ENCODE measurements at regions not wholly inside any gene's neighbourhood (a gene's known extent, or its start where the extent isn't known, plus 50 kb on each side); places are given as distances from the start of the nearest gene placed in this dataset.
A peak's percentile ranks its signal among the peaks of the same experiment; 100 is the strongest.

DNA sequence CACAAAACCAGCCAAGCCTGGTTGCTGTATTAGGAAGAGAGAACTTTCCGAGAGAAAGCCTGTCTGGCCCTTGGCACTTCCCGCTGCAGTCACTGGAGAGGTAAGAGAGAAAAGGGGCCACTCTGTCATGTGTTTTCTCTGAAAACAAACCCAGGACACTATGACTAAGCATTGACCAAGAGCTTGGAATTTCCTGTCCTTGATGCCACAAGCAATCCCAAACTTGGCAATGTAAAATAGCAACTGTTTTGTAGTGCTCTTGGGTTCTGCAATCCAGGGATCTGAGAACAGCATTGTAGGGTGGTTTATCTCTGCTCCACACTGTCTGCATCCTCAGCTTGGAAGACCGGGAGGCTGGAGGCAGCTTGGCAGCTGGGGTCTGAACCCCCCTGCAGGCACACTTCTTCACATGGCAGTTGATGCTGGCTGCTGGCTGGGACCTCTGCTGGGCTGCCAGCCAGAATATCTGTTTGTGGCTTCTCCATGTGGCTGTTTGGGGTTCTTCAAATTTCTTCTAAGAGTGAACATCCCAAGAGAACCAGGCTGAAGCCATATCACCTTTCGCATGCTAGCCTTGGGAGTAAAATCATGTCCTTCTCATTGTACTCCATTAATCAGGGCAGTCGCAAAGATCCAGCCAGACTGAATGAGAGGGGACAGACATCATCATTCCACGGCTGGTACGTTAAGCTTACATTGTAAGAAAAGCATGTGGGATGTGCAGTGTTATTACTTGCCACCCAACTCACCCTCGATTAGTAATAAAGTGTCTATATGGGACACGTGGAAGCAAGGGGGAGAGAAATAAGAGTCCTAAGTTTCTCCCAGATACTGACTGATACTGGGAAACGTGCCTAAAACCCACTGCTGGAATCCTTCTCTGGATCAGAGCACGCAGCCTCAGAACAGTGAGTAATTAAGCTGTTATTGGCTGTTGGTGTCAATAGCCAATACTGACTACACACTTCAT lies 537.4 kb upstream of the B3GAT1 start:
- H2BK15ac ChIP-seq (ENCODE audit: low read depth, low read length): no peak overlapping the region
- H3K27ac ChIP-seq (ENCODE audit: insufficient read length, low read depth, low read length): no peak overlapping the region
- no peak overlapping the region for H3T11ph ChIP-seq (ENCODE audit: low read length)
- H4K8ac ChIP-seq (replicated peaks; ENCODE audit: insufficient read length, low read depth, low read length): no peak overlapping the region
- H3K4me1 Mint-ChIP-seq: peaks cover 27 to 44% of the 10 kb centered on the region in 2 experiments
- no CpG with 5 or more reads among the region's 11 CpGs for WGBS (ENCODE audit: extremely low coverage, insufficient read length, low lambda C conversion rate)
- H3K79me2 ChIP-seq (ENCODE audit: insufficient read depth, low read length): no peaks in the 10 kb centered on the region
- no peaks in the 10 kb centered on the region for H3K9me3 Mint-ChIP-seq
- no peaks in the 10 kb centered on the region for H3K36me3 Mint-ChIP-seq (ENCODE audit: insufficient read depth in 1 of 3, low read depth in 3 of 3)
- H3K9me3 ChIP-seq (ENCODE audit: control insufficient read depth, low read depth, low read length): no peaks in the 10 kb centered on the region
- H3K14ac ChIP-seq (ENCODE audit: insufficient read depth, low read length): no peak overlapping the region
- TF ChIP-seq, protein P1, sequence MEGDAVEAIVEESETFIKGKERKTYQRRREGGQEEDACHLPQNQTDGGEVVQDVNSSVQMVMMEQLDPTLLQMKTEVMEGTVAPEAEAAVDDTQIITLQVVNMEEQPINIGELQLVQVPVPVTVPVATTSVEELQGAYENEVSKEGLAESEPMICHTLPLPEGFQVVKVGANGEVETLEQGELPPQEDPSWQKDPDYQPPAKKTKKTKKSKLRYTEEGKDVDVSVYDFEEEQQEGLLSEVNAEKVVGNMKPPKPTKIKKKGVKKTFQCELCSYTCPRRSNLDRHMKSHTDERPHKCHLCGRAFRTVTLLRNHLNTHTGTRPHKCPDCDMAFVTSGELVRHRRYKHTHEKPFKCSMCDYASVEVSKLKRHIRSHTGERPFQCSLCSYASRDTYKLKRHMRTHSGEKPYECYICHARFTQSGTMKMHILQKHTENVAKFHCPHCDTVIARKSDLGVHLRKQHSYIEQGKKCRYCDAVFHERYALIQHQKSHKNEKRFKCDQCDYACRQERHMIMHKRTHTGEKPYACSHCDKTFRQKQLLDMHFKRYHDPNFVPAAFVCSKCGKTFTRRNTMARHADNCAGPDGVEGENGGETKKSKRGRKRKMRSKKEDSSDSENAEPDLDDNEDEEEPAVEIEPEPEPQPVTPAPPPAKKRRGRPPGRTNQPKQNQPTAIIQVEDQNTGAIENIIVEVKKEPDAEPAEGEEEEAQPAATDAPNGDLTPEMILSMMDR (conservative IDR thresholded peaks at IDR 0.05): no peak
- no peak for DNase-seq
- no peak overlapping the region for H3K18ac ChIP-seq (ENCODE audit: insufficient read length, low read depth, low read length)
- H3K27ac Mint-ChIP-seq: no peak overlapping the region
- H4K5ac ChIP-seq (ENCODE audit: insufficient read length, low read depth, low read length): no peak overlapping the region
- no peaks in the 10 kb centered on the region for H3K27me3 ChIP-seq (ENCODE audit: insufficient read depth, low read length)
- no peak overlapping the region for H3K56ac ChIP-seq (ENCODE audit: insufficient read length, low read depth, low read length)
- peaks cover 9% of the 10 kb centered on the region for H3K4me1 ChIP-seq (ENCODE audit: insufficient read depth, low read length)
- H3K9ac ChIP-seq (ENCODE audit: extremely low read depth, insufficient read length, low read length): no peak overlapping the region
- H2BK20ac ChIP-seq (ENCODE audit: low read depth, low read length, poor library complexity, severe bottlenecking): peak overlapping the region; percentile 51
- H2BK12ac ChIP-seq (ENCODE audit: insufficient read length, low read depth, low read length): no peak overlapping the region
- no peak overlapping the region for H3K23ac ChIP-seq (ENCODE audit: insufficient read length, low read depth, low read length)
- H4K91ac ChIP-seq (ENCODE audit: insufficient read length, low read depth, low read length): no peak overlapping the region
- no peak overlapping the region for H3K4ac ChIP-seq (ENCODE audit: low read depth, low read length)
- no peaks in the 10 kb centered on the region for H3K23me2 ChIP-seq (ENCODE audit: insufficient read length, low read depth, low read length, poor library complexity, severe bottlenecking)
- H4K20me1 ChIP-seq (ENCODE audit: control insufficient read depth, insufficient read depth, insufficient read length): no peaks in the 10 kb centered on the region
- H3K4me3 Mint-ChIP-seq: no peak overlapping the region
- no peak overlapping the region for H3K4me2 ChIP-seq (ENCODE audit: insufficient read depth, insufficient read length, low read length)
- H2BK5ac ChIP-seq (ENCODE audit: insufficient read length, low read length): no peak overlapping the region
- no peak overlapping the region for H2BK120ac ChIP-seq (ENCODE audit: low read depth, low read length, poor library complexity, severe bottlenecking)
- no peak overlapping the region for H2AFZ ChIP-seq (ENCODE audit: low read length)
- H3K27me3 Mint-ChIP-seq (ENCODE audit: low read depth): peaks cover 4% of the 10 kb centered on the region
- H3K79me1 ChIP-seq (ENCODE audit: insufficient read depth, low read depth, low read length, poor library complexity, severe bottlenecking): no peaks in the 10 kb centered on the region
- no peak overlapping the region for H2AK5ac ChIP-seq (ENCODE audit: insufficient read length, low read length)
